ENCODE measurements at regions not wholly inside any gene's neighbourhood (a gene's known extent, or its start where the extent isn't known, plus 50 kb on each side); places are given as distances from the start of the nearest gene placed in this dataset.

- no peaks in the 10 kb centered on the region for H3K27me3 Mint-ChIP-seq
- ChIA-PET POLR2A (no interaction called here), CTCF (interaction anchor here (1.5 kb wide), 1 partner anchor 19 kb away, joined by 3 read pairs; no protein-coding TSS in a partner anchor)
- no peak overlapping the region for H3K27ac Mint-ChIP-seq
- DNase-seq: no peak
- peaks cover 36% of the 10 kb centered on the region for H3K36me3 Mint-ChIP-seq (ENCODE audit: low read depth)
- no peak overlapping the region for H3K4me3 Mint-ChIP-seq
- peaks cover 2% of the 10 kb centered on the region for H3K4me1 Mint-ChIP-seq
- H3K9me3 Mint-ChIP-seq: no peaks in the 10 kb centered on the region
Observed at GRCh38 chr1:219993554-219994433, 52.5 kb downstream of the EPRS1 start.

DNA sequence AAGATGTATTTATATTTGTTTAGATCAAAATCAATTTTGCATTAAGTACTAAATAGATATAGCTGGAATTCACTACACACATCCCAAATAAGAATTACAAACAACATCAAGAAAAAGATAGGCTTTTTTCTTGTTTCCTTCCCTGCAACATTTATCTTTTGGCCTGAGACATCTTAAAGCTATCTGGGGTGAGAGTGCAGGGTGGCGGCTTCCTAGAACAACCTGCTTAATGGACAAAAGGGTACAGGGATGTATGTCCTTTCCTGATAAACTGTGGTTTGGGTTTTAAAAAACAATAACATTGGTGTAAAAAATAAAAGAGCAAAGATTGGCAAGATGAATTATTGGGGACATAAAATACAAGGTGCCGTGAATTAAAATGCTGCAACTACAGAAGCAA lies 54.4 kb downstream of the EPRS1 start:
- no peak overlapping the region for H3K4me3 Mint-ChIP-seq
- ChIA-PET POLR2A (no interaction called here), CTCF (no interaction called here)
- no peaks in the 10 kb centered on the region for H3K9me3 Mint-ChIP-seq
- H3K27me3 Mint-ChIP-seq: no peaks in the 10 kb centered on the region
- no peak overlapping the region for H3K27ac Mint-ChIP-seq
- peaks cover 42% of the 10 kb centered on the region for H3K36me3 Mint-ChIP-seq (ENCODE audit: low read depth)
- H3K4me1 Mint-ChIP-seq: peaks cover 2% of the 10 kb centered on the region
- DNase-seq: no peak

GRCh38 chr1:219991511-219991810 lies 54.8 kb downstream of the EPRS1 start:
- no peaks in the 10 kb centered on the region for H3K9me3 Mint-ChIP-seq
- POLR2A ChIA-PET: no interaction called here
- H3K36me3 Mint-ChIP-seq (ENCODE audit: low read depth): peaks cover 41% of the 10 kb centered on the region
- CTCF ChIA-PET: interaction anchor here (0.6 to 1.0 kb wide), 3 partner anchors 11 to 351 kb away, joined by 3 to 6 read pairs (median 4); no protein-coding TSS in a partner anchor
- H3K4me3 Mint-ChIP-seq: no peak overlapping the region
- peaks cover 2% of the 10 kb centered on the region for H3K4me1 Mint-ChIP-seq
- no peak for DNase-seq
- no peaks in the 10 kb centered on the region for H3K27me3 Mint-ChIP-seq
- H3K27ac Mint-ChIP-seq: no peak overlapping the region

- ChIA-PET POLR2A (interaction anchor here (0.6 kb wide), 1 partner anchor 162 kb away, joined by 7 read pairs; no protein-coding TSS in a partner anchor), CTCF (interaction anchor here (0.6 to 1.6 kb wide), 8 partner anchors 12 to 1619 kb away, joined by 3 to 7 read pairs (median 4); partner anchors contain the start of gene BPNT1)
- Mint-ChIP-seq H3K27ac (no peak overlapping the region), H3K36me3 (ENCODE audit: low read depth) (peaks cover 39% of the 10 kb centered on the region), H3K4me3 (no peak overlapping the region), H3K9me3 (no peaks in the 10 kb centered on the region), H3K27me3 (no peaks in the 10 kb centered on the region), H3K4me1 (peaks cover 2% of the 10 kb centered on the region)
- no peak for DNase-seq
Observed at GRCh38 chr1:219990782-219991510, 55.4 kb downstream of the EPRS1 start.

GRCh38 chr1:219989766-219990165 lies 56.5 kb downstream of the EPRS1 start:
- Mint-ChIP-seq H3K4me1 (peaks cover 2% of the 10 kb centered on the region), H3K36me3 (ENCODE audit: low read depth) (peaks cover 30% of the 10 kb centered on the region), H3K27ac (no peak overlapping the region), H3K4me3 (no peak overlapping the region), H3K9me3 (no peaks in the 10 kb centered on the region), H3K27me3 (no peaks in the 10 kb centered on the region)
- DNase-seq: no peak
- CTCF ChIA-PET: interaction anchor here (0.9 to 1.6 kb wide), 3 partner anchors 8 to 56 kb away, joined by 4 to 7 read pairs (median 4); partner anchors contain the start of gene EPRS1
- POLR2A ChIA-PET: no interaction called here

GRCh38 chr1:219988818-219989217 lies 57.5 kb downstream of the EPRS1 start:
- CTCF ChIA-PET: no interaction called here
- POLR2A ChIA-PET: no interaction called here
- peaks cover 2% of the 10 kb centered on the region for H3K4me1 Mint-ChIP-seq

DNA sequence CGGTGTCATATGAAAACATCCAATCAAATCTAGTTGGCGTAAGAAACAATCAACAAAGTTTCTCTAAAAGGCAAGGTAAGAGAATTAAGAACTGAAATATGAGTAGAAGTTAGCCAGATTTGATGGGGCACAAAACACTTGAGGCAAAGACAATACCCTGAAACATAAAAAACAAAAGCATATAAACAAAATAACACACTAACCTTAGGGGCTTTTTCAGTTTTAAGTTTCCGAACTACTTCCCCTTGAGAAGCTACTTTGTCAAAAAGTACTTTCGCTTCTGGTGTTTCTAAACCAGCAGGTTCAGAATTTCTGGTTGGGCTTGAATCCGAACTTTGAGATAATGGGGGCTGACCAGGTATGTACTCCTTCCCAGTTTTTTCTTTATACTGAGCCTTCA lies 57.9 kb downstream of the EPRS1 start:
- H3K4me1 Mint-ChIP-seq: peaks cover 2% of the 10 kb centered on the region
- H3K4me3 Mint-ChIP-seq: no peak overlapping the region
- H3K9me3 Mint-ChIP-seq: no peaks in the 10 kb centered on the region
- no peak overlapping the region for H3K27ac Mint-ChIP-seq
- no peak for DNase-seq
- CTCF ChIA-PET: no interaction called here
- H3K27me3 Mint-ChIP-seq: no peaks in the 10 kb centered on the region
- peaks cover 36% of the 10 kb centered on the region for H3K36me3 Mint-ChIP-seq (ENCODE audit: low read depth)
- POLR2A ChIA-PET: no interaction called here

More at GRCh38 chr1:219988818-219989217, 57.5 kb downstream of the EPRS1 start:
- no peak for DNase-seq
- peaks cover 33% of the 10 kb centered on the region for H3K36me3 Mint-ChIP-seq (ENCODE audit: low read depth)
- H3K4me3 Mint-ChIP-seq: no peak overlapping the region
- H3K27me3 Mint-ChIP-seq: no peaks in the 10 kb centered on the region
- no peaks in the 10 kb centered on the region for H3K9me3 Mint-ChIP-seq
- no peak overlapping the region for H3K27ac Mint-ChIP-seq

GRCh38 chr1:219987325-219987724 lies 59.0 kb upstream of the SLC30A10 start:
- DNase-seq: no peak
- CTCF ChIA-PET: interaction anchor here (0.5 kb wide), 1 partner anchor 106 kb away, joined by 4 read pairs; no protein-coding TSS in a partner anchor
- no peak overlapping the region for H3K4me3 Mint-ChIP-seq
- POLR2A ChIA-PET: no interaction called here
- H3K27me3 Mint-ChIP-seq: no peaks in the 10 kb centered on the region
- no peaks in the 10 kb centered on the region for H3K9me3 Mint-ChIP-seq
- no peak overlapping the region for H3K27ac Mint-ChIP-seq
- peaks cover 37% of the 10 kb centered on the region for H3K36me3 Mint-ChIP-seq (ENCODE audit: low read depth)
- peaks cover 2% of the 10 kb centered on the region for H3K4me1 Mint-ChIP-seq

- ChIA-PET CTCF (interaction anchor here (0.7 to 1.6 kb wide), 3 partner anchors 9 to 104 kb away, joined by 3 to 5 read pairs (median 4); partner anchors contain the start of gene BPNT1), POLR2A (no interaction called here)
- Mint-ChIP-seq H3K4me1 (peaks cover 2% of the 10 kb centered on the region), H3K27ac (no peak overlapping the region), H3K36me3 (ENCODE audit: low read depth) (peaks cover 36% of the 10 kb centered on the region), H3K9me3 (no peaks in the 10 kb centered on the region), H3K27me3 (no peaks in the 10 kb centered on the region), H3K4me3 (no peak overlapping the region)
- DNase-seq: no peak
Observed at GRCh38 chr1:219985169-219985568, 56.8 kb upstream of the SLC30A10 start.
